ENCODE measurements at regions not wholly inside any gene's neighbourhood (a gene's known extent, or its start where the extent isn't known, plus 50 kb on each side); places are given as distances from the start of the nearest gene placed in this dataset.
A peak's percentile ranks its signal among the peaks of the same experiment; 100 is the strongest.

GRCh38 chr12:127146991-127147718, 1119.8 kb upstream of the TMEM132C start:
- no peak for ATAC-seq
- no peak overlapping the region for H3K4me3 Mint-ChIP-seq
- H3K36me3 Mint-ChIP-seq: peaks cover 49% of the 10 kb centered on the region
- H3K9me3 Mint-ChIP-seq: peaks cover 64% of the 10 kb centered on the region
- peaks cover 3% of the 10 kb centered on the region; the same call in 1 of the 2 replicates for H3K27me3 Mint-ChIP-seq (ENCODE audit: low read depth)
- 0 out of 2 replicates have a peak, but pooled peaks have one; percentile 6 for TF ChIP-seq ZNF121 (CRISPR knock-in tag; IDR thresholded peaks at IDR 0.05)
- no peak for TF ChIP-seq SMAD4 (CRISPR knock-in tag; IDR thresholded peaks at IDR 0.05)
- peak overlapping the region; percentile 45 for H3K27ac Mint-ChIP-seq
- DNase-seq (ENCODE audit: low spot score): no peak
- ChIA-PET POLR2A (no interaction called here), CTCF (no interaction called here)
- H3K4me1 Mint-ChIP-seq: peaks cover 17% of the 10 kb centered on the region

DNA sequence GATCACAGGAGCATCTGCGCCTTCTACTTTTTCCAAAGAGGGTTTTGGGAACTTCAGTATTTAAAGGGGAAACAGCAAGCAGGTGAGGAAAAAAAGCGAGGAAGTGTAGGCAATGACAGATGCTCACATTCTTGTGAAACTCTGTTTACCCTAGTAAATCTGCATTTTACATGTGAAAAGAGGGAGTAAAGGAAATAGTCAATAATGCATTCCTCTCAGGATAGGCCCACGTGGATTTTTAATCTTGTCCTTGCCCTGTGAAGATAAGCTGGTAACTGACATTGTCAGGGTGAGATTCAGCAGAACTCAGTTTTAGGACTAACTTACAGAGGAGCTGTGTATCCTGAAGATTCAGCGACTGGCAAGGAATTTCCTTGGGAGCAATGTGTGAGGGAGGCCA, 1119.2 kb upstream of the TMEM132C start:
- CTCF ChIA-PET: no interaction called here
- H3K27ac Mint-ChIP-seq: peak overlapping the region; percentile 57
- H3K27me3 Mint-ChIP-seq (ENCODE audit: low read depth): peaks cover 3% of the 10 kb centered on the region; the same call in 1 of the 2 replicates
- H3K4me1 Mint-ChIP-seq: peaks cover 17% of the 10 kb centered on the region
- no peak for ATAC-seq
- peaks cover 47% of the 10 kb centered on the region for H3K36me3 Mint-ChIP-seq
- POLR2A ChIA-PET: no interaction called here
- no peak for DNase-seq (ENCODE audit: low spot score)
- no peak overlapping the region for H3K4me3 Mint-ChIP-seq
- TF ChIP-seq NFE2L1 (CRISPR knock-in tag; IDR thresholded peaks at IDR 0.05): no peak
- TF ChIP-seq PRRX2 (CRISPR knock-in tag; IDR thresholded peaks at IDR 0.05): no peak
- no peak for TF ChIP-seq CBFB (CRISPR knock-in tag; IDR thresholded peaks at IDR 0.05; ENCODE audit: low read depth)
- no peak for TF ChIP-seq ZNF263 (CRISPR knock-in tag; IDR thresholded peaks at IDR 0.05; ENCODE audit: low read depth)
- TF ChIP-seq E2F1 (CRISPR knock-in tag; IDR thresholded peaks at IDR 0.05): no peak
- TF ChIP-seq CREM (CRISPR knock-in tag; IDR thresholded peaks at IDR 0.05): no peak
- TF ChIP-seq, protein P1, sequence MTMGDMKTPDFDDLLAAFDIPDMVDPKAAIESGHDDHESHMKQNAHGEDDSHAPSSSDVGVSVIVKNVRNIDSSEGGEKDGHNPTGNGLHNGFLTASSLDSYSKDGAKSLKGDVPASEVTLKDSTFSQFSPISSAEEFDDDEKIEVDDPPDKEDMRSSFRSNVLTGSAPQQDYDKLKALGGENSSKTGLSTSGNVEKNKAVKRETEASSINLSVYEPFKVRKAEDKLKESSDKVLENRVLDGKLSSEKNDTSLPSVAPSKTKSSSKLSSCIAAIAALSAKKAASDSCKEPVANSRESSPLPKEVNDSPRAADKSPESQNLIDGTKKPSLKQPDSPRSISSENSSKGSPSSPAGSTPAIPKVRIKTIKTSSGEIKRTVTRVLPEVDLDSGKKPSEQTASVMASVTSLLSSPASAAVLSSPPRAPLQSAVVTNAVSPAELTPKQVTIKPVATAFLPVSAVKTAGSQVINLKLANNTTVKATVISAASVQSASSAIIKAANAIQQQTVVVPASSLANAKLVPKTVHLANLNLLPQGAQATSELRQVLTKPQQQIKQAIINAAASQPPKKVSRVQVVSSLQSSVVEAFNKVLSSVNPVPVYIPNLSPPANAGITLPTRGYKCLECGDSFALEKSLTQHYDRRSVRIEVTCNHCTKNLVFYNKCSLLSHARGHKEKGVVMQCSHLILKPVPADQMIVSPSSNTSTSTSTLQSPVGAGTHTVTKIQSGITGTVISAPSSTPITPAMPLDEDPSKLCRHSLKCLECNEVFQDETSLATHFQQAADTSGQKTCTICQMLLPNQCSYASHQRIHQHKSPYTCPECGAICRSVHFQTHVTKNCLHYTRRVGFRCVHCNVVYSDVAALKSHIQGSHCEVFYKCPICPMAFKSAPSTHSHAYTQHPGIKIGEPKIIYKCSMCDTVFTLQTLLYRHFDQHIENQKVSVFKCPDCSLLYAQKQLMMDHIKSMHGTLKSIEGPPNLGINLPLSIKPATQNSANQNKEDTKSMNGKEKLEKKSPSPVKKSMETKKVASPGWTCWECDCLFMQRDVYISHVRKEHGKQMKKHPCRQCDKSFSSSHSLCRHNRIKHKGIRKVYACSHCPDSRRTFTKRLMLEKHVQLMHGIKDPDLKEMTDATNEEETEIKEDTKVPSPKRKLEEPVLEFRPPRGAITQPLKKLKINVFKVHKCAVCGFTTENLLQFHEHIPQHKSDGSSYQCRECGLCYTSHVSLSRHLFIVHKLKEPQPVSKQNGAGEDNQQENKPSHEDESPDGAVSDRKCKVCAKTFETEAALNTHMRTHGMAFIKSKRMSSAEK (CRISPR knock-in tag; IDR thresholded peaks at IDR 0.05; ENCODE audit: borderline replicate concordance): no peak
- TF ChIP-seq SMAD4 (CRISPR knock-in tag; IDR thresholded peaks at IDR 0.05): no peak
- TF ChIP-seq, protein P2, sequence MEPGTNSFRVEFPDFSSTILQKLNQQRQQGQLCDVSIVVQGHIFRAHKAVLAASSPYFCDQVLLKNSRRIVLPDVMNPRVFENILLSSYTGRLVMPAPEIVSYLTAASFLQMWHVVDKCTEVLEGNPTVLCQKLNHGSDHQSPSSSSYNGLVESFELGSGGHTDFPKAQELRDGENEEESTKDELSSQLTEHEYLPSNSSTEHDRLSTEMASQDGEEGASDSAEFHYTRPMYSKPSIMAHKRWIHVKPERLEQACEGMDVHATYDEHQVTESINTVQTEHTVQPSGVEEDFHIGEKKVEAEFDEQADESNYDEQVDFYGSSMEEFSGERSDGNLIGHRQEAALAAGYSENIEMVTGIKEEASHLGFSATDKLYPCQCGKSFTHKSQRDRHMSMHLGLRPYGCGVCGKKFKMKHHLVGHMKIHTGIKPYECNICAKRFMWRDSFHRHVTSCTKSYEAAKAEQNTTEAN (CRISPR knock-in tag; IDR thresholded peaks at IDR 0.05): no peak
- no peak for TF ChIP-seq GABPB1 (CRISPR knock-in tag; IDR thresholded peaks at IDR 0.05)
- peaks cover 64% of the 10 kb centered on the region for H3K9me3 Mint-ChIP-seq

DNA sequence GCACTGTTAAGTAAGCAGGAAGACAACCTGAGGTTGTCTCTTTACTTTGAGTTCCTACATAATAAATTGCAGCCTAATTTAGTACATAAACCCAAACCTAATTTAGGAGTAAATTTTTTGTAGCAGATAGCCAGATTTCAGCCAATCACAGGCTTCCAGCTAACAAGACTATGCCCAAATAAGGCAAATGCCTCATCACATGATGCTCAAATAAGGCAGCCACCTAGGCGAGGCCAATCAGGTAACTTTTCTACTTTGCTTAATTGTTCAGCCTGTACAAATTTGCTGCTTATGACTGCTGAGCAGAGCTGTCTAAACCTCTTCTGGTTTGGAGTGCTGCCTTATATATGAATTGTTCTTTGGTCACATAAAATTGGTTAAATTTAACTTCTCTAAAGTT, 1118.7 kb upstream of the TMEM132C start:
- peaks cover 3% of the 10 kb centered on the region; the same call in 1 of the 2 replicates for H3K27me3 Mint-ChIP-seq (ENCODE audit: low read depth)
- ChIA-PET POLR2A (no interaction called here), CTCF (no interaction called here)
- no peak for TF ChIP-seq TEAD4 (CRISPR knock-in tag; IDR thresholded peaks at IDR 0.05)
- TF ChIP-seq ZNF219 (CRISPR knock-in tag; IDR thresholded peaks at IDR 0.05; ENCODE audit: borderline replicate concordance): no peak
- no peak for TF ChIP-seq OVOL2 (CRISPR knock-in tag; IDR thresholded peaks at IDR 0.05; ENCODE audit: borderline replicate concordance)
- no peak for TF ChIP-seq ARID4B (CRISPR knock-in tag; IDR thresholded peaks at IDR 0.05; ENCODE audit: borderline replicate concordance)
- ATAC-seq (no peak), DNase-seq (ENCODE audit: low spot score) (no peak)
- H3K4me1 Mint-ChIP-seq: peaks cover 15% of the 10 kb centered on the region
- H3K27ac Mint-ChIP-seq: peak overlapping the region; percentile 57; the same call in 1 of the 2 replicates
- H3K4me3 Mint-ChIP-seq: no peak overlapping the region
- peaks cover 52% of the 10 kb centered on the region for H3K36me3 Mint-ChIP-seq
- peaks cover 69% of the 10 kb centered on the region for H3K9me3 Mint-ChIP-seq
